PFSK-1 (cell line): ENCODE measurements at regions not wholly inside any gene's neighbourhood (a gene's known extent, or its start where the extent isn't known, plus 50 kb on each side); places are given as distances from the start of the nearest gene placed in this dataset.

Experiments used
- POLR2AphosphoS5 ChIP-seq: IDR thresholded peaks from 2 replicates; pipeline ENCODE4 v1.6.1; 2012; ENCODE audit warnings: low read depth, mild to moderate bottlenecking, control low read depth, low read length, moderate library complexity
- SIN3A ChIP-seq: IDR thresholded peaks from 2 replicates; pipeline ENCODE4 v1.6.1; 2012; ENCODE audit warnings: mild to moderate bottlenecking, low read length, moderate library complexity, borderline replicate concordance; ENCODE audit not compliant: insufficient read depth
- TAF1 ChIP-seq: IDR thresholded peaks from 2 replicates; pipeline ENCODE4 v1.6.1; 2012; ENCODE audit warnings: low read length, control low read depth, borderline replicate concordance; ENCODE audit not compliant: insufficient read depth
- TF ChIP-seq, protein P1 (sequence below), 2 experiments: IDR thresholded peaks; 2 replicates each; pipeline versions ENCODE4 v1.6.1 to v1.8.0; 2011 to 2012; ENCODE audit warnings: low read depth in 2 of 2, low read length in 2 of 2, control low read depth in 1 of 2, inconsistent platforms in 1 of 2, mild to moderate bottlenecking in 1 of 2, moderate library complexity in 1 of 2; ENCODE audit not compliant: insufficient read depth in 1 of 2

DNA sequence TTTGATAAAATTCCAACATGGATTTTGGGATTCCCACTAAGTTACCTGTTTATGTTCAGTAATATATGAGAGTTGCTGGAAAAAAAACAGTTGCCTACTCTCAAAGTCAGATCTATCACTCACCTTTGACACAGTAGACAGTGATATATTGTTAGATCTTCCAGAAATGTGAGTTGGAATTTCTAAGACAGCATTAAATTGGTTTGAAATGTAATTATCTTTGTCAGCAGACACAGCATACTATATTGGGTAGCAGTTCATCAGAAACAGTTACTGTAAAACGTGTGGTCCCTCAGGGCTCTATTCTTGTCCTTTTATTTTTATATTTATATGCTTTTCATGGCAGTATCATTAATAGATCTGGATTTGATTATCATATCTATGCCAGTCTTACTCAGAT lies 433.6 kb upstream of the ARRDC3 start:
- TF ChIP-seq POLR2AphosphoS5 = no peak
- TF ChIP-seq, protein P1, sequence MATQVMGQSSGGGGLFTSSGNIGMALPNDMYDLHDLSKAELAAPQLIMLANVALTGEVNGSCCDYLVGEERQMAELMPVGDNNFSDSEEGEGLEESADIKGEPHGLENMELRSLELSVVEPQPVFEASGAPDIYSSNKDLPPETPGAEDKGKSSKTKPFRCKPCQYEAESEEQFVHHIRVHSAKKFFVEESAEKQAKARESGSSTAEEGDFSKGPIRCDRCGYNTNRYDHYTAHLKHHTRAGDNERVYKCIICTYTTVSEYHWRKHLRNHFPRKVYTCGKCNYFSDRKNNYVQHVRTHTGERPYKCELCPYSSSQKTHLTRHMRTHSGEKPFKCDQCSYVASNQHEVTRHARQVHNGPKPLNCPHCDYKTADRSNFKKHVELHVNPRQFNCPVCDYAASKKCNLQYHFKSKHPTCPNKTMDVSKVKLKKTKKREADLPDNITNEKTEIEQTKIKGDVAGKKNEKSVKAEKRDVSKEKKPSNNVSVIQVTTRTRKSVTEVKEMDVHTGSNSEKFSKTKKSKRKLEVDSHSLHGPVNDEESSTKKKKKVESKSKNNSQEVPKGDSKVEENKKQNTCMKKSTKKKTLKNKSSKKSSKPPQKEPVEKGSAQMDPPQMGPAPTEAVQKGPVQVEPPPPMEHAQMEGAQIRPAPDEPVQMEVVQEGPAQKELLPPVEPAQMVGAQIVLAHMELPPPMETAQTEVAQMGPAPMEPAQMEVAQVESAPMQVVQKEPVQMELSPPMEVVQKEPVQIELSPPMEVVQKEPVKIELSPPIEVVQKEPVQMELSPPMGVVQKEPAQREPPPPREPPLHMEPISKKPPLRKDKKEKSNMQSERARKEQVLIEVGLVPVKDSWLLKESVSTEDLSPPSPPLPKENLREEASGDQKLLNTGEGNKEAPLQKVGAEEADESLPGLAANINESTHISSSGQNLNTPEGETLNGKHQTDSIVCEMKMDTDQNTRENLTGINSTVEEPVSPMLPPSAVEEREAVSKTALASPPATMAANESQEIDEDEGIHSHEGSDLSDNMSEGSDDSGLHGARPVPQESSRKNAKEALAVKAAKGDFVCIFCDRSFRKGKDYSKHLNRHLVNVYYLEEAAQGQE (IDR thresholded peaks at IDR 0.05; ENCODE audit: insufficient read depth in 1 of 2, low read depth in 2 of 2, low read length in 2 of 2) = no peak
- TF ChIP-seq TAF1 = no peak
- no peak for TF ChIP-seq SIN3A
